ENCODE measurements at regions not wholly inside any gene's neighbourhood (a gene's known extent, or its start where the extent isn't known, plus 50 kb on each side); places are given as distances from the start of the nearest gene placed in this dataset.

DNA sequence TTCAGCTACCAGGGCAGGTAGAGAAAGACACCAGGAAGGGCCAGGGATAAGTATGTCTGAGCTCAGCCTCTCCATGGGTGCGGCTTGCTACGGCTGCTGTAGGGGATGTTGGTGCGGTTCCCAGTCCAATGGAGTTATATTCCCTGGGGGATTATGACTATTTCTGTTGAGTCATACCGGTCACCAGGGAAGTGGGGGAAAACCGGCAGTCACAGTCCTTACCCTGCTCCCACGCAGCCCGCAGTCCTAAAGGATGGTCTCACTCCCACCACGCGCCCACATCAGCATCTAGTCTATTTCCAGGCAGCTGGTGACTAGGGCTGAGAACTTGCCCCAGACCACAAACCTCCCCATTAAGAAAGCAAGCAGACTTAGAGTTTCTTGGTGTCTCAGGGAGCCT is 191.6 kb downstream of the VEGFC start:
- TF ChIP-seq CTCF (IDR thresholded peaks at IDR 0.05) (no peak), ZFX (IDR thresholded peaks at IDR 0.05; ENCODE audit: borderline replicate concordance) (no peak)
- H3K27ac ChIP-seq = no peak overlapping the region

GRCh38 chr4:176607807-176608206 is 184.9 kb downstream of the VEGFC start:
- no peak overlapping the region for H3K27ac ChIP-seq
- no peak for TF ChIP-seq ZFX (IDR thresholded peaks at IDR 0.05; ENCODE audit: borderline replicate concordance)
- TF ChIP-seq CTCF (IDR thresholded peaks at IDR 0.05) = no peak

- TF ChIP-seq ZFX (IDR thresholded peaks at IDR 0.05; ENCODE audit: borderline replicate concordance) = no peak
- H3K27ac ChIP-seq = no peak overlapping the region
These were observed 184.4 kb downstream of the VEGFC start for GRCh38 chr4:176608346-176608745.

GRCh38 chr4:176610594-176610993 is 182.1 kb downstream of the VEGFC start:
- TF ChIP-seq CTCF (IDR thresholded peaks at IDR 0.05) (no peak), ZFX (IDR thresholded peaks at IDR 0.05; ENCODE audit: borderline replicate concordance) (no peak)
- H3K27ac ChIP-seq = no peak overlapping the region

DNA sequence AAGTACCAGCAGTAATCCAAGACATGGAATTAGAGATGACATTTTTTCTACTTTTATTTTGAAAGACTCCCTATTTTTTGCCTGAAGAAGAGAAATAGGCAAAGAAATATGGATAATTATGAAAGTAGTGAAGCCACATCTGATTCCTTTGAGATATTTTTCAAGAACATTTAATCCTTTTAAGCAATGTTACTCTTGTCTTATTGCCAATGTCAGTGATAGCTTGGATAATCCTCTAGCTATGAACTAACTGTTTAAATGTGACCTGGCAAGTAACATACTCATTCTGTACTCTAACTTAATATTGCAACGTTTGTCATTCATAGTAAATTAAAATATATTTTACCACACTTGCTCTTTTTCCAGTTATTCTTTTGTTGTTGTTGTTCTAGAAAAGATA is 181.3 kb downstream of the VEGFC start:
- no peak overlapping the region for H3K27ac ChIP-seq
- TF ChIP-seq CTCF (IDR thresholded peaks at IDR 0.05) = no peak
- no peak for TF ChIP-seq ZFX (IDR thresholded peaks at IDR 0.05; ENCODE audit: borderline replicate concordance)

DNA sequence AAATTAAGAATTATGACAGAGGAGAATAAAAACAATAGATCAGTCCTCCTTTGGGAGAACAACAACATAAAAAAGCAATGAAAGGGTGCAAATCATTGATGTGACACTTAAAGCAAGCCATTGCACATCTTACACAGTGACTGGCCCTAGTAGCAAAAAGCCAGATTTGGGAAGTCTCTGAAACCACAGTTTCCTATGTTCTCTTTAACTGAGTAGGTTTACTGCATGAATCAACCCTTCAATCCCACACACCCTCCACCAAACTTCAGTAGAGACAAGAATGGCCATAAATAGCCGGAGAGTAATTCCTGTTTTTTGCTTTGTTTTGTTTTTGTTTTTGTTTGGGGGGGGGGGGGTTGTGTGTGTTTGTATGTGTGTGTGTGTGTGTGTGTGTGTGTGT is 180.8 kb downstream of the VEGFC start:
- H3K27ac ChIP-seq = no peak overlapping the region
- no peak for TF ChIP-seq CTCF (IDR thresholded peaks at IDR 0.05)
- no peak for TF ChIP-seq ZFX (IDR thresholded peaks at IDR 0.05; ENCODE audit: borderline replicate concordance)

- no peak for TF ChIP-seq ZFX (IDR thresholded peaks at IDR 0.05; ENCODE audit: borderline replicate concordance)
- no peak for TF ChIP-seq CTCF (IDR thresholded peaks at IDR 0.05)
- H3K27ac ChIP-seq = no peak overlapping the region
These were observed 177.9 kb downstream of the VEGFC start for GRCh38 chr4:176614793-176615192.

- no peak for TF ChIP-seq ZFX (IDR thresholded peaks at IDR 0.05; ENCODE audit: borderline replicate concordance)
- TF ChIP-seq CTCF (IDR thresholded peaks at IDR 0.05) = no peak
- no peak overlapping the region for H3K27ac ChIP-seq
These were observed 176.6 kb downstream of the VEGFC start for GRCh38 chr4:176616151-176616550.
